AG04449 (cell line): ENCODE measurements at regions not wholly inside any gene's neighbourhood (a gene's known extent, or its start where the extent isn't known, plus 50 kb on each side); places are given as distances from the start of the nearest gene placed in this dataset.

Source experiments
- CTCF ChIA-PET: fragments of 350-600 bp; formaldehyde crosslinking; extraction: SDS; loops from one replicate; lab custom pipeline; 2021; ENCODE audit warnings: antibody characterized with exemption; lab: Yijun Ruan, JAX
- POLR2A ChIA-PET: fragments of 400-600, 350-600 bp; formaldehyde crosslinking; extraction: SDS; loops from one replicate; lab custom pipeline; 2020; ENCODE audit warnings: antibody characterized with exemption, inconsistent platforms; lab: Yijun Ruan, JAX
- DNase-seq: peaks from one replicate; pipeline ENCODE4 v3.0.0-alpha.2; 2010; ENCODE audit warnings: low read depth, low spot score
- H3K4me3 ChIP-seq: 2 replicates; pipeline ENCODE4 v1.5.1; 2011; ENCODE audit warnings: low read depth, mild to moderate bottlenecking, control low read depth, low read length
- TF ChIP-seq, protein P1 (sequence below): IDR thresholded peaks from one replicate; pipeline ENCODE4 v1.5.1; 2011; ENCODE audit warnings: mild to moderate bottlenecking, moderate library complexity, low read length, control low read depth, inconsistent platforms; ENCODE audit not compliant: insufficient read depth; ENCODE audit errors: missing control alignments

- ChIA-PET CTCF (interaction anchor here (1.0 kb wide), 1 partner anchor 14 kb away, joined by 3 read pairs; no protein-coding TSS in a partner anchor), POLR2A (interaction anchor here (1.0 kb wide), 1 partner anchor 14 kb away, joined by 5 read pairs; no protein-coding TSS in a partner anchor)
- TF ChIP-seq, protein P1, sequence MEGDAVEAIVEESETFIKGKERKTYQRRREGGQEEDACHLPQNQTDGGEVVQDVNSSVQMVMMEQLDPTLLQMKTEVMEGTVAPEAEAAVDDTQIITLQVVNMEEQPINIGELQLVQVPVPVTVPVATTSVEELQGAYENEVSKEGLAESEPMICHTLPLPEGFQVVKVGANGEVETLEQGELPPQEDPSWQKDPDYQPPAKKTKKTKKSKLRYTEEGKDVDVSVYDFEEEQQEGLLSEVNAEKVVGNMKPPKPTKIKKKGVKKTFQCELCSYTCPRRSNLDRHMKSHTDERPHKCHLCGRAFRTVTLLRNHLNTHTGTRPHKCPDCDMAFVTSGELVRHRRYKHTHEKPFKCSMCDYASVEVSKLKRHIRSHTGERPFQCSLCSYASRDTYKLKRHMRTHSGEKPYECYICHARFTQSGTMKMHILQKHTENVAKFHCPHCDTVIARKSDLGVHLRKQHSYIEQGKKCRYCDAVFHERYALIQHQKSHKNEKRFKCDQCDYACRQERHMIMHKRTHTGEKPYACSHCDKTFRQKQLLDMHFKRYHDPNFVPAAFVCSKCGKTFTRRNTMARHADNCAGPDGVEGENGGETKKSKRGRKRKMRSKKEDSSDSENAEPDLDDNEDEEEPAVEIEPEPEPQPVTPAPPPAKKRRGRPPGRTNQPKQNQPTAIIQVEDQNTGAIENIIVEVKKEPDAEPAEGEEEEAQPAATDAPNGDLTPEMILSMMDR, result no peak
- DNase-seq, result no peak
- H3K4me3 ChIP-seq, result no peak overlapping the region
These were observed 202.8 kb upstream of the FN1 start for GRCh38 chr2:215638687-215639086.

DNA sequence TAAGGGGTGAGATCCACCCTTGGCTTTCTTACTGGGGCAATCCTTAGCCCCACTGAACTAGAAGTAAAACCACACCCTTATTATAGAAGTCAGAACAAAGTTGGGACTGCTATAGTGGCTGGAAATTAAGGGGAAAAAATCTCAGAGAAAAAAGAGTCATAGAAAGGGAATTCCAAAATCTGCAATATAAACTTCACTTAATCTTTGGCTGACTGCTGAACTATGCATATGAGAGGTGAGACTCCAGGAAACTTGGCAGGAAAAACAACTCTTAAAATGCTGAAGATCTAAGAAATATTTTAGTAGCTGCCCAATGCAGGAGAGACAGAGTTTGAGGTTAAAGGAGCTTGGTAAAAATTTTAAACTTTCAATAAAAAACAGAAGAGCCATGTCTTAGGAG is 201.8 kb upstream of the FN1 start:
- ChIA-PET POLR2A (interaction anchor here (1.0 kb wide), 1 partner anchor 15 kb away, joined by 5 read pairs; no protein-coding TSS in a partner anchor), CTCF (interaction anchor here (0.7 to 1.0 kb wide), 2 partner anchors 15 to 175 kb away, joined by 3 read pairs; no protein-coding TSS in a partner anchor)
- H3K4me3 ChIP-seq, result no peak overlapping the region
- no peak for DNase-seq
- TF ChIP-seq, protein P1, result no peak

- ChIA-PET CTCF (interaction anchor here (2.1 kb wide), 1 partner anchor 205 kb away, joined by 8 read pairs; no protein-coding TSS in a partner anchor), POLR2A (interaction anchor here (0.7 kb wide), 1 partner anchor 48 kb away, joined by 3 read pairs; no protein-coding TSS in a partner anchor)
- TF ChIP-seq, protein P1, result no peak
- no peak for DNase-seq
- H3K4me3 ChIP-seq, result no peak overlapping the region
These were observed 200.9 kb upstream of the FN1 start for GRCh38 chr2:215636816-215637215.

DNA sequence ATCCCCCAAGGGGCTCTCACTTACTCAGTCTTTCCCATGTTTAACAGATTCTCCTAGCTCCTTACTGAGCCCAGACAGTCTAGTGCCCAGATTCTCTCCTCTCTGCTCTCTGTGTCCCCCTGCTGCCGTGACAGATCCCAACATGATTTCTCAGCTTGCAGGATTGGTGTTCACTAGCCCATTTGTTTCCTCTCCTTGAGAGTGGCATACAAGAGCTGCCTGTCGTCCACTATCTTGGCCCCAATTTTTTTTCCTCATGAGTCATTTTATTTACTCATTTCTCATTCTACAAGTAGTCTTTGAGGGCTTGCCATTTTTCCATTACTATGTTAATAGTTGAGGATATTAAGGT is 199.9 kb upstream of the FN1 start:
- ChIA-PET POLR2A (interaction anchor here (0.6 kb wide), 1 partner anchor 32 kb away, joined by 3 read pairs; no protein-coding TSS in a partner anchor), CTCF (interaction anchor here (0.8 to 2.1 kb wide), 9 partner anchors 9 to 204 kb away, joined by 3 to 11 read pairs (median 4); no protein-coding TSS in a partner anchor)
- TF ChIP-seq, protein P1, result peak; percentile 44
- no peak overlapping the region for H3K4me3 ChIP-seq
- DNase-seq, result no peak

DNA sequence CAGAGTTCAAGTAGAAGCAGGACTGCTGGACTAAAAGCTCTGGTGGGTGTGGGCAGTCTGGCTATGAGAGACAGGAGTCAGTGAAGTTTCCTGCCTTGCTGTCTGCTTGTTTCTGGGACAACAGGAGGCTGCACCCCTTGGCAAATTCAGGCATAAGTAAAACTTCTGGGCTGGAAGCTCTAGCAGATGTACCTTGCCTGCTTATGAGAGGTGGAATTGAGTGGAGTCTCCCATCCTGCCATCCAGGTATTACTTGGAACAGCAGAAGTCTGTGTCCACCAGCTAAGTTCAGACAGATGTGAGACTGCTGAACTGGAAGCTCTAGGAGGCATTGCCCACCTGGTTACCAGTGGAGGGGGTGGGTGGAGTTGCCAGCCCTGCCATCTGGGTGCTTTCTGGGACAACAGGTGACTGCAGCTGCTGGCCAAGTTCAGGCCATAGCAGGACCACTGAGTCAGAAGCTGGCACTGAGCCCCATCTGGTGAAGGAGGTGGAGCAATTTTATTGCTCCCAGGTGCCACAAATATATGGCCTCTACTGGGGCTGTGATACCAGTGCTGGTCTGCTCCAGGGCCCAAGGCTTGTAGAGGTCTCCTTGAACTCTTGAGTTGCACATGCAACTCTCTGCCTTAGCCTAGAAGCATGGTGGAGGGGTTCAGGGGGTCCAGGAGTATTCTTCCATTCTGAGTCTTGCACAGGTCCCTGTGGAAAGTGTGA is 199.4 kb upstream of the FN1 start:
- ChIA-PET CTCF (interaction anchor here (0.8 to 2.1 kb wide), 8 partner anchors 8 to 204 kb away, joined by 3 to 11 read pairs (median 4); no protein-coding TSS in a partner anchor), POLR2A (no interaction called here)
- TF ChIP-seq, protein P1, result no peak
- no peak overlapping the region for H3K4me3 ChIP-seq
- DNase-seq, result no peak

DNA sequence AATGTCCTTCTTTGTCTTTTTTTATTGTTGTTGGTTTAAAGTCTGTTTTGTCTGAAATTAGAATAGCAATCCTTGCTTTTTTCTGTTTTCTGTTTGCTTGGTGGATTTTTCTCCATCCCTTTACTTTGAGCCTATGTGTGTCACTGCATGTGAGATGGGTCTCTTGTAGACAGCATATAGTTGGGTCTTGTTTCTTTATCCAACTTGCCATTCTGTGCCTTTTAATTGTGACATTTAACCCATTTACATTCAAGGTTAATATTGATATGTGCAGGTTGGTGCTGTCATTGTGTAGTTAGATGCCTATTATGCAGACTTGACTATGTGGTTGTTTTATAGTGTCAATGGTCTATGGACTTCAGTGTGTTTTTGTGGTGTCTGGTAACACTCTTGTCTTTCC is 197.5 kb upstream of the FN1 start:
- TF ChIP-seq, protein P1, result no peak
- CTCF ChIA-PET, result no interaction called here
- H3K4me3 ChIP-seq, result no peak overlapping the region
- DNase-seq, result no peak
- POLR2A ChIA-PET, result no interaction called here
